NCI-H774 (cell line): ENCODE measurements at regions not wholly inside any gene's neighbourhood (a gene's known extent, or its start where the extent isn't known, plus 50 kb on each side); places are given as distances from the start of the nearest gene placed in this dataset.

Experiments used
- DNase-seq: peaks from one replicate; lab custom pipeline; 2025; lab: John Stamatoyannopoulos, UW

DNA sequence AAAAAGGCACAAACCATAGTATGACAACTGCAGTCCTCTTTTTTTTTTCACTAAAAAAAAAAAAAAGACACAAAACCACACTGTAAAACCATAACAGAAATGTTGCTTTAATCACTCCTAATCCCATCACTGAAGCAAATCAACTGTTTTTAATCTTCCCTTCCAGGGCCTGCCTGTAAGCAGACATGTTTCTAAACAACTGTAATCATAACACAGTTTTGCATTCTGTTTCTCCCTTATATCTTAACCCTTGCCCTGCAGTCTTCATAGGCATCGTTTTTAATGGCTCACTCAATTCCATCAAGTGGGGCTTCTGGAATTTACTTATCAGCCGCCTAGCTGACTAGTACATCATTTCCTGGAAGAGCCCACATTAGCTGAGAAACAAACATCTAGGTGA lies 111.0 kb upstream of the SLC25A48 start:
- DNase-seq, result no peak

DNA sequence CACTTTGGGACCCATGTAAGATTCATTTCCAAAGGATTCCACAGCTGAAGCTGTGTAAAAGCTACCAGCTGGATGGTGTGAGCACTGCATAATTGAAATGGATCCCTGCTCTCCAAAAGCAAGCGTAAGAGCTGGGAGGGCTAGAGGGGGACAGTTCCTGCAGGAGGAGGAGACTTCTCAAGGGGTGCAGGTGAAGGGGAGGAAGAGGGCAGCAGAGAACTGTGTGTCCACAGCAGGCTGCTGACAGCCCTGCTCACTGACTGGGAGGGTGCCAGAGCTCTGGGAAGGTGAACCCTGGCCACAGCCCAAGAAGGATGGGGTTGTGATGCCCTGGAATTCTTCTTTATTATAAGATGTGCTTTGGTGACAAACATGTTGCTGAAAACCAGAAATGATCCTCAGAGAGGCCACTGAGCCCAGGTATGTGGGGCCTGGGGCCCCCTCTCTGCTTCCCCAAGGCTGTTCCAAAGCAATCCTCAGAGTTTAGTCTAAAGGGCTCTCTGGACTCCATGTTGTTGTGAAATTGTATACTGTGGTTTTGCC lies 112.8 kb upstream of the SLC25A48 start:
- DNase-seq, result no peak

DNA sequence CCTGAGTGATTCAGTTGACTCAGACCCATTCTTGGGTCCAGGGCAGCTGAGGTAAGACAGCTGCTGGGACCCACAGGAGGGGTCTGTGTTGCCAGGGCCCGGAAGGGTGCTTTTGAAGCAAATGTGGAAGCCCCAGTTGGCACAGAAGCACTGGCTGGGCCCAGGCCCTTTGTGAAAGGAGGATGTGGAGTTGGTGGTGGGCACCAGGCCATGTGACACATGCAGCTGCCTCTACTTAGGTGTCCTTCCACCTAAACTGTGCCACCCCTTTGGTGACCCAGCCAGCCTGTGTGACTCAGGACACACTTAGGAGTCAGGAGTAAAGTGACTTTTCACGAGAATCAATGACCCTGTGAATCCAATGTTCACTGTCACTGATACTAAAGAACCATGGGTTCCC lies 114.3 kb upstream of the SLC25A48 start:
- DNase-seq, result no peak

DNA sequence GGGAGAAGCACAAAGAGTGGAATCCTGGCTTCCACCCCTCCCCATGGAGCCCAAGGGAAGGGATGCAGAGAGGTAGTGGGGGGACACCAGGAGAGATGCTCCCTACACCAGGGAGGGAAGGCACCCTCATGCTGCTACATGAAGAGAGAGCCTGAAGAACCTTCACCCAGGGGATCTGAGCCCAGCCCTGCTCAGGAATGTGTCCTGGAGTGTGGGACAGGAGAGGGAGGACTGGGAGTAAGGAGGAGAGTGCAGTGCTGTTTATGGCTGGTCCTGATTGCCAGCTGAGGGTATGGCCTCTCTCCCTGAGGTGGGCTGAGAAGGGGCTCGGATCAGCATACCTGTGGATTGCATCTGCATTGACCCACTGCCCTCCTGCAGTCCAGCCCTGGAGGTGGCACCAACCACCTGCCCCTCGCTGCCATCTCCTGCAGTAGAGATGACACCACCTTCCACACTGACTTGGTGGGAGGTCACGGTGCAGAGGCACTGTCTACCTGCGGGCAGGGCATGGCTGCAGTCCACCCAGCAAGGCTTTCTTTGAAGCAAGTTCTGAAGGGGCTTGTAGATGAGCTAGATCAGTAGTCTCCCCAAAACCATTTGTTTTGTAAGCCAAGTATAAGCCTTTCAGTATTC lies 114.9 kb upstream of the SLC25A48 start:
- DNase-seq, result no peak

DNA sequence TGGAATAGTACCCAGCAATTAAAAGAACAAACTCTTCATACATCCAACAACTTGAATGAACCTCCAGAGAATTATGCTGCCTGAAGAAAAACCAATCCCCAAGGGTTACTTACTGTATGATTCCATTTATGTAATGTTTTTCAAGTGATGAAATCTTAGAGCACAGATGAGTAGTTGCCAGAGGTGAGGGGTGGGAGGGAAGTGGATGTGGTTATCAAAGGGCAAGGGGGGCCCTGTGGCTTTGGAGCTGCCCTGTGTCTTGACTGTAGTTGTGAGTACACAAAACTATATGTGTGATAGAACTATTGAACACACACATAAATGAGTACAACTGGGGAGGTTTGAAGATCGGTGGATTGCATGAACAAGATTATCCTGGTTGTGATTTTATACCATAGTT lies 115.8 kb upstream of the SLC25A48 start:
- DNase-seq, result no peak

DNA sequence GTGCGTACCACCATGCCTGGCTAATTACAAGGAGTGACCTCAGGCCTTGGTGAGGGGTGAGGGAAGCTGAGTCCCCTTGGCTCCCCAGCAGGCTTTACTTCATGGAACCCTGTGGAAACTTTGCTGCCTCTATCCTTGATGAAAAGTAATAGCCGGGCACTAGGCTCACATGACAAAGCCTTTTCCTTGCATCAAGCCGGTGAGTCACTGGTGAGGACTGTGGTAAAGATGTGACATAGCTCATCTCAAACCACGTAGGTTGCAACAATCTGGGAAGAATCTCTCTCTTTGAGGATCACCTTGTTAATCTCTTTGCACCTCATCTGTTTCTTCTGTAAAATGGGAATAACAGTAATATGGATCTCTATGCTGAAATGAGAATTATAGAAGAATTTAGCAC lies 116.3 kb upstream of the SLC25A48 start:
- DNase-seq, result no peak

DNA sequence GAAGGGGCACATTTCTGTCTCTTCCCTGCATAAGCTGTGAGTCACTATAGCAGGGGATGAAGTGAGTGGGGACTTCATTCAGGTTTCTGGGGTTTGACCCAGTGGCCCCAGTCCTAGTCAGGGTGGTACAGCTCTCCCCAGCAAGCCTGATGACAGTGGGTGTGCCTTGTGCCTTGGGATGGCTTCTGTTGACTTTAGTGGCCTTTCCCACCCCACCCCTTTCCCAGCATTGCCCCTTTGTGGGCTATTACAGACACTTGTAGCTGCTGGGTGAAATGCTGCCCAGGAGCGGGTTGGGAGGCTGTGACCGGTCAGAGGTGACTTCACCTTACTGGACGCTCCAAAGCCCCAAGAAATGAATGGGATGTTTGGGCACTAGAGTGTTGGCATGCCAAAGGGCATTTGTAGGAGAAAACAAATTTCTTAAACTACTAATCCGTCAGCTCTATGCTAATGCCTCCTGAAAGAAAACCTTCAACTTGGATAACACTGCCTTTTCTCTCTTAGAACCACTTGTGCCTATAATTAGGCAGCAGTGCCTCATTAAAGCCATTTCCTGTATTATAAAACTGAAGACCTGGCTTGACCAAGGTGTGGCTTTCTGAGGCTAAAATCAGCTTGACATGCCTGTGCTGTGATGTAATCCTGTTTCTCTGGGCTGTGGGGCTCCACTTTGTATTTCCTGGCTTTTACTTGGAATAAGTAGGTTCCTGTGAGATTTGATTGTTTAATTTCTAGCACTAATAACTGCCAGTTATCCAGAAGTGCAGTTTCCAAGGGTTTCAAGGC lies 119.0 kb upstream of the SLC25A48 start:
- no peak for DNase-seq

DNA sequence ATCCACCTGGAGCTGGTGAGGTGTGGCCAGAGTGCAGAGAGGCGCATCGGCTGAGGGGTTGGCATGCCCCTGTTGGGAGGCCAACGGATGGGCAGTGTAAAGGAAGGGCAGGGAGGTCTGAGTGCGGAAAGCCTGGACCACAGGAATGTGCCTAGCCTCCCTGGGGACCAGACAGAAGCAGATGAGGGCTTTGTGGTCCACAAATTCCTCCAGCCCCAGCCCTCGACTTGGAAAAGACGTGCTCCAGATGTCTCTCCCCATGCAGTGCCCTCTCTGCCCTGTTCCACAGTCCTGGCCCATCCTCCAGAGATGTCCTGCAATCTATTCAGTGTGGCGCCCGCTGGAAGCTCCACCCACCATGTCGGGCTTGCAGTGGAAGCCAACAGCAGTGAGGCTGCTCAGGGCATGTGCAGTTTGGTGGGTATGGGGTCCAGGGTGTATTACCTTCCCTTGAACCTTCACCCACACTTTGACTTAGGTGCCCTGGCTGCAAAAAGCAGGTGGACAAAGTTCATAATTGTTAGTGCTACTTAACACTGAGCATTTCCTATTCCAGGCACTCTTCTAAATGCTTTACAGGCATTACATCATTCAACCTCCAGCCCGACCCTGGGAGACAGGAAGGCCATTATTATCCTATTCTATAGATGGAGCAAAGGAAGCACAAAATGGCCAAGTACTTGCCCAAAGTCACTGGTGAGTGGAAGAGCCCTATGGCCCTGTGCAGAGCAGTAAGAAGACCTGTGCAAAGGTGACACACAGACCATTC lies 120.2 kb upstream of the SLC25A48 start:
- DNase-seq, result no peak

DNA sequence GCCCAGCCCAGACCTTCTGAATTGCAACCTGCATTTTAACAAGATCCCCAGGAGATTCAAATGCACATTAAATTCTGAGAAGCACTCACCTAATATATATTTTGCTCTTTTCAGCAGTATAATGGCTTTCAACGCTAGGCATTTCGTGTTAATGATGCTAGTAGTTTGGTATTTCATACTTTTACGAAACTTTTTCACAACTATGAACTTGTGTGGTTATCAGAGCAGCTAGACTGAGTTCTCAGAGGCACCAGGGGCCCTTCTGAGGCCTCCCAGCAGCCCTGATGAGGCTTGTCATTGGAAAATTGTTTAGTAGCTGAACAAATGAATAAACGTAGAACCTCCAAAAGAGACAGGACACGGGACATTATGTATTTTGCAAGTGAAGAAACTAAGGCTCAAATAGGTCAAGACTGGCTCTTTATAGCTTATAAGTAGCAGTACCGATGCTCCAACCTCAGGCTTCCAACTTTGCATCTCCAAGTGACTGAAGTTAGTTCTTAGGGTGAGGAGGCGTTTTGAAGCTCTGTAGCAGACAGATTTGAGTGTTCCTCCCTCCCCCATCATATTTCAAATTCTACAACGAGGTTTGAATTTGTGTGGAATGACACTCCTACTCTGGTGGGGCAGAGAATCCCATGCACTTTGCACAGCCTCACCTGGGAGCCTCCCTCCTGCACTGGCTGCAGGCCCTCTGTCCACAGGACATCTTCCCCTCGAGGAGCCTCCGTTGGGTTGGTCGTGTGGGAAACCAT lies 121.1 kb upstream of the SLC25A48 start:
- no peak for DNase-seq

DNA sequence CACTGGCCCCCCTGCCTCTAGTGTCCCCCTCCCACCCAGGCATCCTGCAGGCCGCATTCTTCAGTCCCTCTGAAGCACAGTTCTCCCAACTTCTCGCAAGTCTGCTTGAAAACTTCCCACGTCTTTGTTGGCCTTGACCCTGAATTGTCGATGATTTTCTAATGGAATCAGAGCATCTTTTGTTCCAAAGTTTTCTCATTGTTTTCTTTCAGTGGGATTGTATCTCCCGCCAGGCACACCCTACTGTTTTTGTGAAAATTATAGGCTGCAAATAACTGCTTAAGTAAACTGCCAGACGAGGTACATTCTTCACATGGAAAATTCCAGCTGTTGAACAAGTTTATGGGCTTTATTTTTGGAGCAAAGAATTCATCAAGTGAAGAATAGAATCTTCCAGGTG lies 122.6 kb upstream of the SLC25A48 start:
- DNase-seq, result no peak

DNA sequence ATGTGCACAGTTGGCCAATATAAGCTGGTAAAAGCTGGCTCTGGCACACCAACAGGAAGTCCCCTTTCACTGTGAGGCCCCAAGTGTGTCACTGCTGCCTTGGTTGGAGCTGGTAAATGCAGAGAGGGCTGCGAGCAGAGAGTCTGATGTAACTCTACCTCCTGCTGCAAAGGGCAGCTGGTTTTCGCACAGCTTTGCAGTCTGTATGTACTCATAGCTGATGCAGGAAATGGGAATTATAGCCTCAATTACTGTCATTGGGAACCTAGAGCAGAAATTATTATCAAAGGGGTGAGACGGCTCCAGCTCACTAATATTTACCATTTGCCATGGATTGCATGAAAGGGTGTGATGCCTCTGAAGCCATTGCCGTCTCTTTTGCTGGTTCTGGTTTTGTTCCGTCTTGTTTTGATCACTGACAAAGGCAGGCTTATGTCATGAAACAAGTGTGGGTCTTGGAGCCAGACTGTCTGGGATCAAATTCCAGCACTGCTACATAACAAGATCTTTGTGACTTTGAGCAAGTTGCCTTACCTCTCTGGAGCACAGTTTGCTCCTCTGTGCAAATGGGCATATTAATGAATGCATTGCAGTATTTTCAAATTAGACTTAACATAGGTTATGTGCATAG lies 124.3 kb upstream of the SLC25A48 start:
- no peak for DNase-seq

DNA sequence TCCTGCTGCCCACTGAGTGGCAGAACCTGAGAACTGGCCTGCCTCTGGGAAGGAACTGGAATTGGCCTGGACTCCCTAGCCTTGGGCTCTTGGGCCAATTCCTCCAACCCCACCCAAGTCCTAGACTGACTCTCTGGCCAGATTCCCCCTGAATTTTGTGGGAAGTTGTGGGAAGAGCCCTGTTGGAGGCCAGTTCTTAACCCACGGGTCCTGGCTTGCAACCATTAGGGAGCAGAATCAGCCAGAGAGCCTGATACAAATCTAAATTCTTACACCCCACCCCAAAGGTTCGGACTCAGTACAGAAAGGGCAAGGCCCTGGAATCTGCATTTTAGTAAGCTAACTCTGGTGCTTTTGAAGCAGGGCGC lies 125.3 kb upstream of the SLC25A48 start:
- no peak for DNase-seq

DNA sequence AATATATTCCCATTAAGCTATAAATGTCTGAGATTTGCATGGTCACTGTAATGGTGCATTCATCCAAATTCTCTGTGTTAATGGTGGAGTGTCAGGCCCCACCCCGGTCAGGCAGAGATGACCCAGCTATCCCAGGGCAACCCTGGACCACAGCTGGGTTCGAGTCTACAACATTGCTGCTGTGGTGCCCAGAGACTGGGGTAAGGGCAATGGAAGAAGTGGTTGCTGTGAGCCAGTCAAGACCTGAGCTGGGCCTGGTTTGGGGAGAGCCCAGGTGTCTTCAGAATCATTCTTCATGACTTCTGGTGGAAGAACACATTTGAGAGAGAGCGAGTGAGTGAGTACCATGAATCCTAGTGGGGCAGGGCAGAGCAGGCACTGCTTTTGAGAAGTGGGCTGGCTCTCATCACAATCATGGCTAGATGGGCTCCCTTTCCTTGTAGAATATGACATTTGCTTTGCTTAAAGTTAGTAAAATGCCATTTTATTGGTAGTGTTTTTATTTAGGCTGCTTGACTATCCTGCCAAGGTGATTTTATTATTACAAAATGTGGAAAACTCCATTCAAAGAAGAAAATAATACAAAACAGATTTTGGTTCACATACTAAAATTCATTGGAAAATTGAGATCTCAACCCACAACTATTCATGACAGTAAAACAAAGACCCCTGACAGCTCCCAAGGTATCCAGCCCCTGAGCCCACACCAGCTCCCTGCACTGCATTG lies 125.8 kb upstream of the SLC25A48 start:
- DNase-seq, result no peak

DNA sequence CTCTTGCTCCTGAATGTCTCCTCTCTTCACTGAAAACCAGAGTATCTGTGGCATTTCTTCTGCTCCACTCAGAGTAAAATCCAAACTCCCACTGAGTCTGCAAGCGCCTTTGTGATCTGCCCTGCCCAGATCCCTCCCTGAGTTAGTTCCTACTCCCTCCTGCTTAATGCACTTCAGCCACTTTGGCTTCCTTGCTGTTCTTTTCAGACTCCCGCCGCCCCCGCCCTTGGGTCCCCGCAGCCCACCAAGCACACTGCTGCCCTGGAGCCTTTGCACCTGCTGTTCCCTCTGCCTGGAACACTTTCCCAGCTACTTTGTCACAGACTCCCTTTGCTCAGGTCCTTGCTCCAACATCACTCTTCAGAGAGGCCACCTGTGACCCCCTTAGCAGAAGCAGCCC lies 127.2 kb upstream of the SLC25A48 start:
- no peak for DNase-seq

DNA sequence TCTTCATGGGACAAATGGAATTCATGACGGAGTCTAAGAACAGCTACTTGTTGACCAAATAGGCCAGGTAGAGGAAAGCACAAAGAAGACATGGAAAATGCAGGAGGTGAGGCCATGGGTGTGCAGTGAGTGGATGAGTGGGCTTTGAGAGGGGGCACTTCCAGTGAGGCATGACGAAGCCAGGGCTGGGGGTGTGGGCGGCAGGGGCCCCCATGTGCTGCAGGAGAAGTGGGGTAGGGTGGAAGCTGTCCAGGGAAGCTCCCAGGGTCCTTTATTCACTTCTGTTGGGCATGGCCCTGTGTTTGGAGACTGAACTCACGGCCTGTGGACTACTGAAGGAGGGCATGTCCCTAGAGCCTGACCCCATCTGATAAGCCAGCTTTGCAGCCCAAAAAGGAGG lies 127.6 kb upstream of the SLC25A48 start:
- DNase-seq, result no peak

DNA sequence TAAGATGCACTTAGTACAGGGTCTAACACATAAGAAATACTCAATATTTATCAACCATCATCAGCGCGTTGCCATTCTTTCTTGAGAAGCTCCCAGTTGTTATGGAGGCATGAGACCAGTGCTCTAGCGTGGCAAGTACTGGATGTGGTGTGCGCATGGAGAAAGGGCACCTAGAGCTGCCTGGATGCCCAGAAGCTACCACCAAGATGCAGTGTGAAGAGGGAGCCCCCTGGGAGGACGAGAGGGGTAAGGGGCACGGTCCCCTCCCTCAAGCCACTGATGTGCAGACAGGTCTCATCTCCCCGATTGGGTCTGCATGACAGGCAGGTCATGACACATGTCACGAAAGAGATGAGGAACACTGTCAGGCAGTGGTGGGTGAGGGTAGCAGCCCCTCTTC lies 127.7 kb upstream of the CXCL14 start:
- no peak for DNase-seq

DNA sequence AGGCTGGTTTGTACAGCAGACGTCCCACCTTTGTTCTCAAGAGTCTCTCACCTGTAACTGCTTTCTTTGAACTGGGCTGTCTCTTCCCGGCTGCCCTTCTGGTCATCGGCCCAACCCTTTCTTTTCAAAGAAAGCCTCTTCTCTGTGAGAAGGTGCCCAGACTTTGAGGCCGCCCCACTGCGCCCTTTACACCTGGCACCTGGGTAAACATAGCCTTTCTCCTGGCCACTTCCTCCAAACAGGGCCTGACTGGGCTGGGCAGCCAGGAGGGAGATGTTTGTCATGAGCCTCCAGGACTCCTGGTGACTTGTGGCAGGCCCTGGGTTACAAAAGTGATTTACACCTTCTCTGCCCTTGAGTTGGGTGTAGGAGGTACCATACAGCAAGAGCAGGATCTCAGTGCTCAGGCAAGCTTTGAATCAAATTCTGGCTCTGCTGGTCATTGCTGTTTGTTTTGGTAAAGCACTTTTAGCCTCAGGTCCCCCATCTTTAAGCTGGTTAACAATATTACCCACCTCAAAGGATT lies 127.2 kb upstream of the CXCL14 start:
- no peak for DNase-seq

DNA sequence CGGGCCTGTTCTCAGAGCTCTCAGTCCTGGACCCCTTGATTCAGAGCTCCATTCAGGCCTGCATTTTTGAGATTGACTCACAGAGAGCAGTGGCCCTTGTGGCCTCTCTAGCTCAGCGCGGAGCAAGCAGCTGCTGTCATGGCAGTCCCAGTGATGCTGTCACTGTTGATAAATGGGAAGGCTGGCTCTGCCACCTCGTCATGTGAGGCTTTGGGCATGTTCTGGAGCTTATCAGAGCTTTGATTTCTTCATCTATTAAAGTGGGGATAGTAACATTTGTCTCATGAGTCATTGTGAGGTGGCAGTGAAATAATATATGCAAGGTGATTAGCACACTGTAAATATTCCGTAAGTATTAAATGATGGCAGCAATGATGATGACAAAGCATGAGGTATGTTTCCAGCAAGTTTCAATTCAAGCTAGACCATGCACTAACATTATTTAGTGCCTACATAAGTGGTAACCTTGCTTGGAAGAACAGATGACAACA lies 126.4 kb upstream of the CXCL14 start:
- no peak for DNase-seq

DNA sequence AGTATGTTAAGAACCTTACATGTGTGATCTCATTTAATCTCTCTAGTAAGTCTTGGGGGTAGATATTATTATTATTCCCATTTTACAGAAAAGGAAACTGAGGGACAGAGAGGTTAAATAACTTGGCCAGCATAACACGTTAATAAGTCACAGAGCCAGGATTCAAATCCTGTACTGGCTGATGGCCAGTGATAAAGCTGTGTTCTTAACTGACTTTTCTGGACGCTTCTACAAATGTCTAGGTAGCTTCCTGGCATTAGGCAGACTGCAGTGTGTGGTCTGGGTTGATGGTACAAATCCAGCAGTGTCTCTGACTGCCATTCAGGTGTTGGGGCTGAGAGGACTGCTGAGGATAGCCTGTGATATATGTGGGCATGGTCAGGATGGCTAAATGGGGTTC lies 125.8 kb upstream of the CXCL14 start:
- DNase-seq, result no peak

DNA sequence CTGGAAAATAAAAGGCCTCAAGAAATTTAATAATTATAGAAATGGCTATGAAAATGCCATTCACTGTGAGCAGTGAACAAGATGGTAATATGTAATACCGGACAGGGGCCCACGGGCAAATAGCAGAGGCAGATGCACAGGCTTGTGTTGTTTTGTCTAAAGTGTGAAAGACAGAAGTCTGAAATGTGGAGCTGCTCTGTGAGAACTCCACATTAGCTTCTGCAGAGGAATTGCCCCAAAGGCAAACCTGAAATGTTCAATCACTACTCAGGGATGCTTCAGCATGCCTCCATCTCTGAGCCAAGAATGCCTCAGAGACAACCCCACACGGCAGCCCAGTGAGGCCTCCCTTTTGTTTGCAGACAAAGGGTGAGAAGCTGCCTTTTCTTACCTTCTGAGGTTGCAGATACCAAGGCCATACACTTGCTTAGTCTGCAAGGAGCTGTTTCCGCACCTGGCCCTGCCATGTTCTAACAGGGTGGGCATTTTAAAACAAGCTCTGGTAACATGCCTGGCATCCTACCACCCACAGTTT lies 124.3 kb upstream of the CXCL14 start:
- no peak for DNase-seq
